ENCODE measurements at regions not wholly inside any gene's neighbourhood (a gene's known extent, or its start where the extent isn't known, plus 50 kb on each side); places are given as distances from the start of the nearest gene placed in this dataset.
"Not testable (repeated sequence)": the region's sequence is repeated elsewhere in the genome, so short reads cannot be mapped to it uniquely, and the experiment has no call there.

DNA sequence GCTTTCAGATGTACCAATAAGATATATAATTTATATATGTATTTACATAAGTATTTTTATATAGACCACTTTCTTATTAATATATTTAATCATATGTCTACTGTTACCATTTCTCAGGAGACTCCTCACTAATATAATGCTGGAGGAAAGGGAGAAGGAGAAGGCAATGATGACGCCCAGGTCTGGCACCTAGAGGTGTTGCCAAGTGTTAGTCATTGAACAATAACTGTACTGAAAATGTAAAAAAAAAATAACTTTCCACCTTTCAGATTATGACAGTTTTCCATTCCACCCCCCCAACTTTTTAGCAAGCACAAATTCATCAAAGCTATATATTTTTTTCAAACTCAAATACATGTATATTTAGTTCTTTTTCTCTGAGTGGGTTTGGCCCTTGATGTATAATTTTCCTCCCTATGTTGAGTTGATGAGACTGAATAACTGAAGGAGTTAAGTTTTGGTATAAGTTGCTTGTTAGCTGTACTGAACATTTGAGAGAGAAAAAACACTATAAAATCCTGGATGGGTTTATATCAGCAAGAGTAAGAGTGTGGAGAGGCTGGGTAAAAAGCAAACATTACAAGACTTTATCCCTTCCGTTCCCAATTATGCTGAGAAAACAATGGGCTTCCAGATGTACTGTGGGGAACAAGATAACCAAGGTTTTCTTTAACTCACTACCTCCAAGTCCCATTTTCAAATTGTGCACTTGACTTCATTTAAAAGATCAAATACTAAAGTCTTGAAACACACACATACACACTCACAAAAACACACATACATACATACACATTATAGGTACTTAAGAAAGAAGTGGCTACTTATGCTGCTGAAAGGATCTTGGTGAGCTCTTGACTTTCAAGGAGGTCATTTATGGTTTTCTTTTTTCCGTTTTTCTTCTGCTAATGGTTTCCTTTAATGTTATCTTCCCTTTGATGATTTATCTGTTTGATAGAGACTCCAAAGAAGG is 142.8 kb upstream of the IFNE start:
- no peak overlapping the region for H3K4me3 Mint-ChIP-seq

DNA sequence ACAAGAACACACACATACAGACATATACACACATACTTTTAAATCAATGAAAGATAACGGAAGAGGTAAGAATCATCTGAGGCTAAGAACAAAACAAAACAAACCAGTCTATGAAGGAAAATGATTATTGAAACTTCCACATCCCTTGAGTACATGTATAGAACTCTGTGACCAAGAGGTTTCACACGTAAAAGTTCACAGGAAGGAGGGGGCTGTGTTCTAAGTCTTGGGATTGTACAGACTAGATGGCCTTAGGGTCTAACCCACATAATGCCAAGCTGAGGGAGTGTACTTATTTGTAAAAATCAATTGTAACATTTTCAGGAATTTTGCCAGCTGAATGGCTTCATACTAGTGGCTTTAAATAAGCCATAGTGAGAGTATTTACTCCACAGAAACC is 144.4 kb upstream of the IFNE start:
- no peaks in the 10 kb centered on the region for H3K36me3 Mint-ChIP-seq (ENCODE audit: low read depth)
- no peaks in the 10 kb centered on the region for H3K4me1 Mint-ChIP-seq
- H3K4me3 Mint-ChIP-seq = no peak overlapping the region
- H3K27ac Mint-ChIP-seq = no peak overlapping the region
- TF ChIP-seq, protein P1, sequence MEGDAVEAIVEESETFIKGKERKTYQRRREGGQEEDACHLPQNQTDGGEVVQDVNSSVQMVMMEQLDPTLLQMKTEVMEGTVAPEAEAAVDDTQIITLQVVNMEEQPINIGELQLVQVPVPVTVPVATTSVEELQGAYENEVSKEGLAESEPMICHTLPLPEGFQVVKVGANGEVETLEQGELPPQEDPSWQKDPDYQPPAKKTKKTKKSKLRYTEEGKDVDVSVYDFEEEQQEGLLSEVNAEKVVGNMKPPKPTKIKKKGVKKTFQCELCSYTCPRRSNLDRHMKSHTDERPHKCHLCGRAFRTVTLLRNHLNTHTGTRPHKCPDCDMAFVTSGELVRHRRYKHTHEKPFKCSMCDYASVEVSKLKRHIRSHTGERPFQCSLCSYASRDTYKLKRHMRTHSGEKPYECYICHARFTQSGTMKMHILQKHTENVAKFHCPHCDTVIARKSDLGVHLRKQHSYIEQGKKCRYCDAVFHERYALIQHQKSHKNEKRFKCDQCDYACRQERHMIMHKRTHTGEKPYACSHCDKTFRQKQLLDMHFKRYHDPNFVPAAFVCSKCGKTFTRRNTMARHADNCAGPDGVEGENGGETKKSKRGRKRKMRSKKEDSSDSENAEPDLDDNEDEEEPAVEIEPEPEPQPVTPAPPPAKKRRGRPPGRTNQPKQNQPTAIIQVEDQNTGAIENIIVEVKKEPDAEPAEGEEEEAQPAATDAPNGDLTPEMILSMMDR (IDR thresholded peaks at IDR 0.05; ENCODE audit: unreplicated experiment in 3 of 3) = no peak
- no peaks in the 10 kb centered on the region for H3K27me3 Mint-ChIP-seq (ENCODE audit: low read depth)
- no peaks in the 10 kb centered on the region for H3K9me3 Mint-ChIP-seq

More for the DNA sequence above, 142.8 kb upstream of the IFNE start:
- H3K27me3 Mint-ChIP-seq (ENCODE audit: low read depth) = no peaks in the 10 kb centered on the region
- no peaks in the 10 kb centered on the region for H3K4me1 Mint-ChIP-seq
- no peaks in the 10 kb centered on the region for H3K36me3 Mint-ChIP-seq (ENCODE audit: low read depth)
- H3K27ac Mint-ChIP-seq = no peak overlapping the region
- H3K9me3 Mint-ChIP-seq = no peaks in the 10 kb centered on the region
- TF ChIP-seq, protein P1 (IDR thresholded peaks at IDR 0.05; ENCODE audit: unreplicated experiment in 3 of 3) = no peak

DNA sequence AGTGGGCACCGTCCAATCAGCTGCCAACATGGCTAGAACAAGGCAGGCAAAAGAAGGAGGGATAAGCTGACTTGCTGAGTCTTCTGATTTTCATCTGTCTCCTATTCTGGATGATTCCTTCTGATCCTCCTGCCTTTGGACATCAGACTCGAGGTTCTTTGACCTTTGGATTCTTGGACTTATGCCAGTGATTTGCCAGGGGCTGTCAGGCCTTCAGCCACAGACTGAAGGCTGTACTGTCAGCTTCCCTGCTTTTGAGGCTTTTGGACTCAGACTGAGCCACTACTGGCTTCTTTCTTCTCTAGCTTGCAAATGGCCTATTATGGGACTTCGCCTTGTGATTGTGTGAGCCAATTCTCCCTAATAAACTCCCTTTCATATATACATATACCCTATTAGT is 146.8 kb upstream of the IFNE start:
- H3K27ac Mint-ChIP-seq; H3K27me3 Mint-ChIP-seq (ENCODE audit: low read depth); H3K4me3 Mint-ChIP-seq; H3K4me1 Mint-ChIP-seq; H3K36me3 Mint-ChIP-seq (ENCODE audit: low read depth); H3K9me3 Mint-ChIP-seq: not testable (repeated sequence)

DNA sequence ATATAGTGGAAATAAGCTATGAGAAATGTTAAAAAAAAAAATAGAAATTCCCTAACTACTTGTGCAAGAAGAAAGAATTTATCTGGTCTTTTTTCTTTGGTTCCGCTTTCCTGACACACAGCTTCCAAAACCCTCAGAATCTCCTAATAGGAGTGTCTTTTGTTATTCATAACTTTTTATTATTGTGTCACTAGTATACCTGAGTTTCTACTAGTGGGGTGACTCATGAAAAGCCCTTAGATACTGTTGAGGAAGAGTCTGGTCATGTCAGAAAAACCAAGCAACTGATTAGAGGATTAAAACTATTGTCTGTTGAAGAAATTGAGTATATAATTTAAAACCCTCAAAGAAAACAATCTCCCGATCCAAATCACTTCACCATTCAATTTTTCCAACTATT is 152.8 kb upstream of the IFNE start:
- Mint-ChIP-seq H3K27me3 (ENCODE audit: low read depth) (no peaks in the 10 kb centered on the region), H3K27ac (no peak overlapping the region), H3K9me3 (no peaks in the 10 kb centered on the region), H3K4me1 (no peaks in the 10 kb centered on the region), H3K36me3 (ENCODE audit: low read depth) (no peaks in the 10 kb centered on the region), H3K4me3 (no peak overlapping the region)
- TF ChIP-seq, protein P1 (IDR thresholded peaks at IDR 0.05; ENCODE audit: unreplicated experiment in 3 of 3) = no peak

DNA sequence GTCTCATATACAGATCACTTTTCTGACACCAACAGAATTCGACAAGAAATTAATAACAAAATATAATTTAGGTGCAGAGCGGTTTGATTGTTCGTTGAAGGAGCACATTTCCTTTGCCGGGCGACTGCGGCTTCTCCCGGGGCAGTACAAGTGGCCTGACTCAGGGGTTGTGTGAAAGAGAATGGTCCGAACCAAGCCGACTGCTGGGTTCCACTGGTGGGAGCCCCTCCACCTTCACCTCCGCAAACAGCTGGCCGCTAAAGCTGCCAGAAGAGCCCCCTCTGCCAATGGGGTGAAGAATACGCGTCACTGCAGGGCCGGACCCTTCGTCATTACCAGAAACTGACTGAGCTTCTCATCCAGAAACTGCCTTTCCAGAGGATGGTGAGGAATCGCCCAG is 156.0 kb upstream of the IFNE start:
- no peak overlapping the region for H3K4me3 Mint-ChIP-seq
- H3K27me3 Mint-ChIP-seq (ENCODE audit: low read depth) = no peaks in the 10 kb centered on the region
- TF ChIP-seq, protein P1 (IDR thresholded peaks at IDR 0.05; ENCODE audit: unreplicated experiment in 3 of 3) = no peak
- no peaks in the 10 kb centered on the region for H3K36me3 Mint-ChIP-seq (ENCODE audit: low read depth)
- no peak overlapping the region for H3K27ac Mint-ChIP-seq
- H3K4me1 Mint-ChIP-seq = no peaks in the 10 kb centered on the region
- no peaks in the 10 kb centered on the region for H3K9me3 Mint-ChIP-seq

DNA sequence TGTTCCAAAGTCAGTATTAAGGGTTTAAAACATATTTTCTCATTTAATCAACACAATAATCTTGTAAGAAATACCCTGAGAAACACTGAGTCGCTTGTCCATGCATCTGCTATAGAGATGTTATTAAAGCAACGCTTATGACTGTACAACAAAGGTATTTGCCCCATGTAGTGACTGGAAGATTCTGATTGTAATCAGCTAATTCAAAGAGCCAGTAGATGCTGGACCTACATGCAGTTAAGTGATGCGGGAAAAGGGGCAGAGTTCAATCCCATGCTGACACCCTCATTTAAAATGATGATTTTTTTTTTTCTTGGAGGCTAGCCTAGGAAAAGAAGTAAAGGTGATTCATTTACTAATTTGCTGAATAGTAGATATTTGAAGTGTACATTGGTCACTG is 149.3 kb upstream of the MTAP start:
- H3K4me1 Mint-ChIP-seq = no peaks in the 10 kb centered on the region
- no peaks in the 10 kb centered on the region for H3K36me3 Mint-ChIP-seq (ENCODE audit: low read depth)
- TF ChIP-seq, protein P1 (IDR thresholded peaks at IDR 0.05; ENCODE audit: unreplicated experiment in 3 of 3) = no peak
- no peak overlapping the region for H3K27ac Mint-ChIP-seq
- peaks cover 4% of the 10 kb centered on the region for H3K27me3 Mint-ChIP-seq (ENCODE audit: low read depth)
- H3K9me3 Mint-ChIP-seq = peaks cover 13% of the 10 kb centered on the region
- no peak overlapping the region for H3K4me3 Mint-ChIP-seq
